ENCODE measurements at regions not wholly inside any gene's neighbourhood (a gene's known extent, or its start where the extent isn't known, plus 50 kb on each side); places are given as distances from the start of the nearest gene placed in this dataset.
"Not testable (repeated sequence)": the region's sequence is repeated elsewhere in the genome, so short reads cannot be mapped to it uniquely, and the experiment has no call there.

GRCh38 chr19:20385061-20385460 is 180.5 kb downstream of the ZNF737 start:
- DNase-seq: no peak

GRCh38 chr19:20371911-20372310 is 193.7 kb downstream of the ZNF737 start:
- no peak for DNase-seq

- not testable (repeated sequence) for DNase-seq
Measured at GRCh38 chr19:20371304-20371703, 194.3 kb downstream of the ZNF737 start.

GRCh38 chr19:20367811-20368294 is 197.7 kb downstream of the ZNF737 start:
- DNase-seq: peak; percentile 81

- DNase-seq: no peak
Measured at GRCh38 chr19:20365146-20365545, 198.1 kb downstream of the ZNF486 start.

- no peak for DNase-seq
Measured at GRCh38 chr19:20359933-20360720, 193.1 kb downstream of the ZNF486 start.

- not testable (repeated sequence) for DNase-seq
Measured at GRCh38 chr19:20358841-20359465, 191.9 kb downstream of the ZNF486 start.

GRCh38 chr19:20357921-20358320 is 190.9 kb downstream of the ZNF486 start:
- DNase-seq: no peak

GRCh38 chr19:20351244-20351643 is 184.2 kb downstream of the ZNF486 start:
- DNase-seq: no peak

GRCh38 chr19:20349206-20349605 is 182.2 kb downstream of the ZNF486 start:
- no peak for DNase-seq

- no peak for DNase-seq
Measured at GRCh38 chr19:20339444-20339843, 172.4 kb downstream of the ZNF486 start.

- no peak for DNase-seq
Measured at GRCh38 chr19:20334760-20335159, 167.7 kb downstream of the ZNF486 start.

- no peak for DNase-seq
Measured at GRCh38 chr19:20333508-20333907, 166.5 kb downstream of the ZNF486 start.

GRCh38 chr19:20325151-20325550 is 158.1 kb downstream of the ZNF486 start:
- DNase-seq: peak; percentile 24

- DNase-seq: no peak
Measured at GRCh38 chr19:20321139-20321763, 154.2 kb downstream of the ZNF486 start.

GRCh38 chr19:20320191-20320590 is 153.2 kb downstream of the ZNF486 start:
- no peak for DNase-seq

- DNase-seq: no peak
Measured at GRCh38 chr19:20318616-20319015, 151.6 kb downstream of the ZNF486 start.

- DNase-seq: peak; percentile 67
Measured at GRCh38 chr19:20315543-20315942, 148.5 kb downstream of the ZNF486 start.

- no peak for DNase-seq
Measured at GRCh38 chr19:20313894-20314293, 146.9 kb downstream of the ZNF486 start.

GRCh38 chr19:20307127-20307526 is 140.1 kb downstream of the ZNF486 start:
- DNase-seq: no peak

- not testable (repeated sequence) for DNase-seq
Measured at GRCh38 chr19:20296314-20296713, 129.3 kb downstream of the ZNF486 start.

GRCh38 chr19:20294181-20294580 is 127.2 kb downstream of the ZNF486 start:
- DNase-seq: no peak

GRCh38 chr19:20292520-20292919 is 125.5 kb downstream of the ZNF486 start:
- DNase-seq: peak; percentile 91

- DNase-seq: no peak
Measured at GRCh38 chr19:20289186-20289585, 122.2 kb downstream of the ZNF486 start.

Data from NCI-H1105 treated with DMSO at 0.1 percent for 48 hours (cell line).